Epidermal melanocyte (primary cell): ENCODE measurements at regions not wholly inside any gene's neighbourhood (a gene's known extent, or its start where the extent isn't known, plus 50 kb on each side); places are given as distances from the start of the nearest gene placed in this dataset.
"Not testable (repeated sequence)": the region's sequence is repeated elsewhere in the genome, so short reads cannot be mapped to it uniquely, and the experiment has no call there.

ENCODE experiments used
- DNase-seq: peaks from one replicate; pipeline ENCODE4 v3.0.0; 2011; ENCODE audit warnings: low spot score; ENCODE audit not compliant: insufficient read length

GRCh38 chr10:56104923-56105322 lies 256.1 kb downstream of the ZWINT start:
- no peak for DNase-seq

- no peak for DNase-seq
These were observed 256.6 kb downstream of the ZWINT start for GRCh38 chr10:56104487-56104886.

GRCh38 chr10:56096226-56096517 lies 264.9 kb downstream of the ZWINT start:
- DNase-seq: no peak

GRCh38 chr10:56095506-56096225 lies 265.4 kb downstream of the ZWINT start:
- no peak for DNase-seq

- not testable (repeated sequence) for DNase-seq
These were observed 267.4 kb downstream of the ZWINT start for GRCh38 chr10:56093645-56094044.

- no peak for DNase-seq
These were observed 269.2 kb downstream of the ZWINT start for GRCh38 chr10:56091872-56092271.

GRCh38 chr10:56090914-56091540 lies 270.0 kb downstream of the ZWINT start:
- DNase-seq: no peak

GRCh38 chr10:56085406-56086122 lies 275.5 kb downstream of the ZWINT start:
- DNase-seq: no peak

GRCh38 chr10:56082169-56082568 lies 278.9 kb downstream of the ZWINT start:
- DNase-seq: no peak

- no peak for DNase-seq
These were observed 292.4 kb downstream of the ZWINT start for GRCh38 chr10:56068473-56069263.

- no peak for DNase-seq
These were observed 293.0 kb downstream of the ZWINT start for GRCh38 chr10:56068040-56068439.

GRCh38 chr10:56063642-56064041 lies 297.4 kb downstream of the ZWINT start:
- no peak for DNase-seq

- DNase-seq: no peak
These were observed 303.2 kb downstream of the ZWINT start for GRCh38 chr10:56057860-56058259.

GRCh38 chr10:56035489-56035888 lies 325.6 kb downstream of the ZWINT start:
- DNase-seq: no peak

GRCh38 chr10:56028298-56029132 lies 332.5 kb downstream of the ZWINT start:
- no peak for DNase-seq

GRCh38 chr10:56012101-56012500 lies 349.0 kb downstream of the ZWINT start:
- DNase-seq: no peak

- DNase-seq: no peak
These were observed 357.5 kb downstream of the ZWINT start for GRCh38 chr10:56003555-56003954.

- DNase-seq: no peak
These were observed 371.9 kb downstream of the ZWINT start for GRCh38 chr10:55989188-55989587.

GRCh38 chr10:55979203-55979602 lies 381.9 kb downstream of the ZWINT start:
- no peak for DNase-seq

- no peak for DNase-seq
These were observed 395.0 kb downstream of the ZWINT start for GRCh38 chr10:55966101-55966500.

GRCh38 chr10:55943403-55943802 lies 417.7 kb downstream of the ZWINT start:
- DNase-seq: no peak
